ENCODE measurements at regions not wholly inside any gene's neighbourhood (a gene's known extent, or its start where the extent isn't known, plus 50 kb on each side); places are given as distances from the start of the nearest gene placed in this dataset.

- TF ChIP-seq POLR2AphosphoS5 (IDR thresholded peaks at IDR 0.05; ENCODE audit: borderline replicate concordance, low read depth, low read length) (no peak), FOXP2 (optimal IDR thresholded peaks at IDR 0.05; ENCODE audit: control extremely low read depth, extremely low read length, insufficient read depth) (no peak)
Observed at GRCh38 chr22:49532869-49533802, 294.5 kb downstream of the BRD1 start.
